Cardiac muscle cell (in vitro differentiated cells and primary cell): ENCODE measurements at regions not wholly inside any gene's neighbourhood (a gene's known extent, or its start where the extent isn't known, plus 50 kb on each side); places are given as distances from the start of the nearest gene placed in this dataset.

ENCODE experiments used
- DNase-seq, 2 donors: peaks; one replicate each; pipeline versions ENCODE4 v3.0.0 to v3.0.0-alpha.2; 2010 to 2017; ENCODE audit warnings: low read depth in 1 of 2, low spot score in 1 of 2
- H3K27ac ChIP-seq: fragments of 200-600 bp; sonication (generic); 2 replicates; pipeline ENCODE4 v1.5.1; 2016
- H3K27me3 ChIP-seq: fragments of 200-600 bp; sonication (generic); 2 replicates; pipeline ENCODE4 v1.6.0; 2016; ENCODE audit warnings: control low read depth
- H3K36me3 ChIP-seq: fragments of 200-600 bp; sonication (generic); 2 replicates; pipeline ENCODE4 v1.5.1; 2016; ENCODE audit warnings: control low read depth
- H3K4me1 ChIP-seq: fragments of 200-600 bp; sonication (generic); 2 replicates; pipeline ENCODE4 v1.8.1; 2017; ENCODE audit warnings: low read depth, mild to moderate bottlenecking, mixed run types
- H3K4me3 ChIP-seq: fragments of 200-600 bp; sonication (generic); 2 replicates; pipeline ENCODE4 v1.5.1; 2016; ENCODE audit warnings: mild to moderate bottlenecking
- H3K9me3 ChIP-seq: fragments of 200-600 bp; sonication (generic); 2 replicates; pipeline ENCODE4 v1.5.1; 2017; ENCODE audit warnings: low read depth, mild to moderate bottlenecking, control low read depth
- CTCF ChIP-seq: IDR thresholded peaks from 2 replicates; pipeline ENCODE4 v1.5.1; 2012; ENCODE audit warnings: low read depth, mild to moderate bottlenecking, low read length

- no peak for TF ChIP-seq CTCF
- Histone ChIP-seq H3K27ac (no peak overlapping the region), H3K27me3 (no peaks in the 10 kb centered on the region), H3K9me3 (no peaks in the 10 kb centered on the region), H3K4me1 (no peaks in the 10 kb centered on the region), H3K4me3 (no peak overlapping the region), H3K36me3 (no peaks in the 10 kb centered on the region)
- DNase-seq: peak in 1 of 2 donors; percentile 10
Measured at GRCh38 chr6:7672066-7673062, 53.5 kb upstream of the BMP6 start.

- Histone ChIP-seq H3K4me3 (no peak overlapping the region), H3K9me3 (no peaks in the 10 kb centered on the region), H3K27me3 (no peaks in the 10 kb centered on the region), H3K4me1 (no peaks in the 10 kb centered on the region), H3K27ac (no peak overlapping the region), H3K36me3 (no peaks in the 10 kb centered on the region)
- peak; percentile 32 to 52 for DNase-seq
- peak; percentile 5 for TF ChIP-seq CTCF
Measured at GRCh38 chr6:7673063-7673536, 52.8 kb upstream of the BMP6 start.

GRCh38 chr6:7674291-7674690 is 51.6 kb upstream of the BMP6 start:
- H3K9me3 ChIP-seq: no peaks in the 10 kb centered on the region
- no peak overlapping the region for H3K4me3 ChIP-seq
- no peaks in the 10 kb centered on the region for H3K27me3 ChIP-seq
- no peaks in the 10 kb centered on the region for H3K36me3 ChIP-seq
- DNase-seq: peak in 1 of 2 donors; percentile 30
- H3K27ac ChIP-seq: no peak overlapping the region
- H3K4me1 ChIP-seq: no peaks in the 10 kb centered on the region
- TF ChIP-seq CTCF: no peak

- H3K27me3 ChIP-seq: no peaks in the 10 kb centered on the region
- H3K4me1 ChIP-seq: no peaks in the 10 kb centered on the region
- H3K4me3 ChIP-seq: no peak overlapping the region
- TF ChIP-seq CTCF: no peak
- H3K36me3 ChIP-seq: no peaks in the 10 kb centered on the region
- DNase-seq: no peak
- no peak overlapping the region for H3K27ac ChIP-seq
- no peaks in the 10 kb centered on the region for H3K9me3 ChIP-seq
Measured at GRCh38 chr6:7675353-7675945, 50.5 kb upstream of the BMP6 start.
